ENCODE measurements at regions not wholly inside any gene's neighbourhood (a gene's known extent, or its start where the extent isn't known, plus 50 kb on each side); places are given as distances from the start of the nearest gene placed in this dataset.

DNA sequence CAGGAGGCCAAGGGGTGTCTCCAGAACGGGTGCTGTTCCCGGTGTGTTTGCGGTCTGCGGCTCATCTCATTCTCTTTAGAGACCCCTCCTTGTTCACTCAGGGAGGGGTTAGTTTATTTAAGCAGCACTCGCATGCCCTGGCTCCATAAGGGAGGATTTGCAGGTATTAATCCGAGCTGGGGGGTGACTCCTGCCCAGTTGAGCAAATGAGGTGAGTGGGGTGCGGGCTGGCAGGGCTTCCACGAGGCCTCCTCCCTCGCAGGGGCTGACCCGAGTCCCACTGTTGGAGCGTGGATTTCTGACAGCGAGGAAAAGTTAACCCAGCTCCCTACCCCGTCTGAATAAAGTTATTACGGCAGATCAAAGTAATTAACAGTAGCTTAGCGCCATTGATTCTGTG lies 371.8 kb upstream of the SALL3 start:
- no peak overlapping the region for H3K4me3 ChIP-seq (ENCODE audit: low read depth, low read length)
- TF ChIP-seq, protein P1, sequence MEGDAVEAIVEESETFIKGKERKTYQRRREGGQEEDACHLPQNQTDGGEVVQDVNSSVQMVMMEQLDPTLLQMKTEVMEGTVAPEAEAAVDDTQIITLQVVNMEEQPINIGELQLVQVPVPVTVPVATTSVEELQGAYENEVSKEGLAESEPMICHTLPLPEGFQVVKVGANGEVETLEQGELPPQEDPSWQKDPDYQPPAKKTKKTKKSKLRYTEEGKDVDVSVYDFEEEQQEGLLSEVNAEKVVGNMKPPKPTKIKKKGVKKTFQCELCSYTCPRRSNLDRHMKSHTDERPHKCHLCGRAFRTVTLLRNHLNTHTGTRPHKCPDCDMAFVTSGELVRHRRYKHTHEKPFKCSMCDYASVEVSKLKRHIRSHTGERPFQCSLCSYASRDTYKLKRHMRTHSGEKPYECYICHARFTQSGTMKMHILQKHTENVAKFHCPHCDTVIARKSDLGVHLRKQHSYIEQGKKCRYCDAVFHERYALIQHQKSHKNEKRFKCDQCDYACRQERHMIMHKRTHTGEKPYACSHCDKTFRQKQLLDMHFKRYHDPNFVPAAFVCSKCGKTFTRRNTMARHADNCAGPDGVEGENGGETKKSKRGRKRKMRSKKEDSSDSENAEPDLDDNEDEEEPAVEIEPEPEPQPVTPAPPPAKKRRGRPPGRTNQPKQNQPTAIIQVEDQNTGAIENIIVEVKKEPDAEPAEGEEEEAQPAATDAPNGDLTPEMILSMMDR (IDR thresholded peaks at IDR 0.05; ENCODE audit: low read depth, low read length): no peak

DNA sequence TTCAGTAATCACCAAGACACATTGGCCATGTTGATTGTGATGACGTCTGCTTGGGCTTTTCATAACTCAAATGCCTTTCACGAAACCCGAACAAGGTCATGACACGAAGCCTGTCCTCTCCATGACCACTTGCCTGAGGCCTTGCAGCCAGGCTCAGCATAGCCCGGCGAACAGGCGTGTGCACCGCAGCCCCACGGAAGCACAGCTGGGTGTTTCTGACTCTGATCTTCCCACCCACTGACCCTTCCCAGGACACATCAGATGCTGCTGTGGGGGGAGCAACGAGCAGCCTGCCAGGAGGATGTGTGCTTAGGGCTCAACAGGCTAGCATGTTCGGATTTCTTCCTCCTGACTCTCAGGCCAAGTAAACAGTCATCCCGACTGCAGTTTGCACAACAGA lies 369.4 kb upstream of the SALL3 start:
- TF ChIP-seq, protein P1 (IDR thresholded peaks at IDR 0.05; ENCODE audit: low read depth, low read length): no peak
- H3K4me3 ChIP-seq (ENCODE audit: low read depth, low read length): no peak overlapping the region

DNA sequence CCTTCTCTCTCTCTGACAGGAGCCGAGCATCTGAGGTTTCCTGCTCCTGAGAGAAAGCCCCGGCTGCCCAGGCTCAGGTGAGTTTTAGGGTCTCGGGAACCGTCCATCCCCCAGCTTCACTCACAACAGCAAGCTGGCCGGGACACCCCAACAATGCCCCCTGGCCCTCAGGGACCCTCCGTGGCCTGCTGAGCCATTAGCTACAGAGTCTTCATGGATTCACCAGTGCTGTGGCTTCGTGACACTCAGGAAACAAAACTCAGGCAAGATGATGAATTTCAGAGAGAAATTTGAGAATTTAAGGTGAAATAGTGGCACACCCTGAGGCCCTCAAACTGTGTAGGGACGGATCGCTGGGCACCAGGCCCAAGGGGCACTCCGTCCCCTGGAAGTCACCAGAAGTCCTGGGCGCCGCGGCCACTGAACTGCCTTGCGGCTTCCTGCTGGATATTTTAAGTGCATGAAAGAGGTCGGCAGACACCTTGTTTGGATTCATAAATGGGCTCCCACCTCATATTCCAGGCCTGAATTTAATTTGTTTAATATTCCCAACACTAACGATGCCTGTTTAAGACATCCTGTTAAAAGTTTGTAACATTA lies 368.3 kb upstream of the SALL3 start:
- TF ChIP-seq, protein P1 (IDR thresholded peaks at IDR 0.05; ENCODE audit: low read depth, low read length): no peak
- no peak overlapping the region for H3K4me3 ChIP-seq (ENCODE audit: low read depth, low read length)

DNA sequence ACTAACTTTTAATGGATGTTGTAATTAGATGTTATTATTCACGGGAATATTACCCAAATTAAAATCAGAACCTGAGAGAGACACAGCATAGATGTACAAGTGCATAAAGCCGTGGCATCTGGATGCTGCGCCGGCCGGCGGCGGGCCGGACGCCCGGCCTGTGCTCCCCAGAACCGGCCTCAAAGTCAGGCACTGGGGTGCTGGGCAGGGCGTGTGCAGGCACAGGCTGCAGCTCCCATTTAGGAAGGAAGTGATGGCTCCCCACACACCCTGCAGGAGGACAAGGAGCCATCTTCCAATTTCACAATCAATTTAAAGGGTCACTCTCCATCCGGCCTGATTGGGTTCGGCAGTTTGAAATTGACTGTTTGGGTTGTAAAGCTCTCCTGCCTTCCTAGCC lies 367.7 kb upstream of the SALL3 start:
- TF ChIP-seq, protein P1 (IDR thresholded peaks at IDR 0.05; ENCODE audit: low read depth, low read length): no peak
- H3K4me3 ChIP-seq (ENCODE audit: low read depth, low read length): no peak overlapping the region

DNA sequence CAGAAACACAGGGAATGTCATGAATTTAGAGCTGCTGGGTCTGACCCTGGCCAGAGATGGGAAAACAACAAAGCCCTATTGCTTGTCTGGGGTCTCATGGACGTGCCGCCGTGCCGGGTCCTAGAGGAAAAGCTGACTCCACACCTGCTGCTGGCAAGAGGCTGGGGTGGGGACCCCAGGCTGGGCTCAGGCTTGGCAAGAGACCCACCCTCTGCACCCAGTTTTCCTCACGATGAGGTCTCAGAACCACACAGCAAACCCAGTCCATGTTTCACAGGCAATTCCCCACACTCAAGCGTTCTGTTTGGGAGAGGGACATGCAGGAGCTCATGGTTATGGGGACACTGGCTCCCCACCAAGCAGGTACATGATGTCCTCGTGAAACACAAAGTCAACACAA lies 367.3 kb upstream of the SALL3 start:
- H3K4me3 ChIP-seq (ENCODE audit: low read depth, low read length): no peak overlapping the region
- TF ChIP-seq, protein P1 (IDR thresholded peaks at IDR 0.05; ENCODE audit: low read depth, low read length): no peak

DNA sequence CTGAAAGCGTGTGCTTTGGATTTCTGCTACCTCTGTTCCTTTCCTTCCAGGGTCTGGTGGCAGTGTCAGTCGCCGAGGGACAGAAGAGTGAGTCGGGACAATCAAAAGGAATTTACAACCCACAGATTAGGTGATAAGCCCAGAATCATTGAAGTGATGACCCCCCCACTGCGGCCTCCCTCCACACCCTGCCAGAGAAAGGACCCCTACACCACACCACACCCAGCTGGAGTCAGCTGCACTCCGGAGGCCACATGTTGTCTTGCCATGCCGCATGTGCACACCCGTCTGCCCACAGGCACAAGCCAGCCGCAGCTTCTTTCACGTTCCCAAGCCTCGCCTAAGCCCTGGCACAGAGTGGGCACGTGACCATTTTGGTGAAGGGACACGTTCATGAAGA lies 366.8 kb upstream of the SALL3 start:
- TF ChIP-seq, protein P1 (IDR thresholded peaks at IDR 0.05; ENCODE audit: low read depth, low read length): no peak
- H3K4me3 ChIP-seq (ENCODE audit: low read depth, low read length): no peak overlapping the region

DNA sequence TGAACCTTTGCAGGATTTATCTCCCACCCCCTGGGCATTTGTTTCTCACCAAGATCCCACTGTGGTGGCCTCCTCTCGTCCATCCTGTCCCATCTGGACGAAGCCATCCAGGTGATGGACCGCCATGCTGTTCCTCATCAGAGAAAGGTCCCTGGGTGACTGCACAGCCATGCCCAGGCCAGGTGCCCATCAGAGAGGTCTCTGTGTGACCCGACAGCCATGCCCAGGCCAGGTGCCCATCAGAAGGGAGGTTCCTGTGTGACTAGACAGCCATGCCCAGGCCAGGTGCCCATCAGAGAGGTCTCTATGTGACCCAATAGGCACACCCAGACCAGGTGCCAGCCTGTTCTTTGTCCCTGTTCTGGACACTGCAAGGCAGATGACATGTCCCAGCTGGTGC lies 360.9 kb upstream of the SALL3 start:
- H3K4me3 ChIP-seq (ENCODE audit: low read depth, low read length): no peak overlapping the region
- TF ChIP-seq, protein P1 (IDR thresholded peaks at IDR 0.05; ENCODE audit: low read depth, low read length): no peak
